KMS-11 (cell line): ENCODE measurements at regions not wholly inside any gene's neighbourhood (a gene's known extent, or its start where the extent isn't known, plus 50 kb on each side); places are given as distances from the start of the nearest gene placed in this dataset.
"Not testable (repeated sequence)": the region's sequence is repeated elsewhere in the genome, so short reads cannot be mapped to it uniquely, and the experiment has no call there.

Experiments
- H2AFZ ChIP-seq: fragments of 200-600 bp; sonication (generic); 2 replicates; pipeline ENCODE4 v1.6.1; 2016; ENCODE audit warnings: antibody characterized with exemption, mixed run types, low read depth
- H3K27ac ChIP-seq: fragments of 200-600 bp; sonication (generic); 2 replicates; pipeline ENCODE4 v1.6.1; 2016; ENCODE audit warnings: mild to moderate bottlenecking, mixed run types
- H3K27me3 ChIP-seq: fragments of 200-600 bp; sonication (generic); 2 replicates; pipeline ENCODE4 v1.6.1; 2017; ENCODE audit warnings: mild to moderate bottlenecking, low read depth, mixed run types, moderate library complexity; ENCODE audit not compliant: insufficient read depth
- H3K36me3 ChIP-seq: fragments of 200-600 bp; sonication (generic); 2 replicates; pipeline ENCODE4 v1.6.1; 2017; ENCODE audit warnings: mild to moderate bottlenecking, mixed run types; ENCODE audit not compliant: insufficient read depth
- H3K4me1 ChIP-seq: fragments of 200-600 bp; sonication (generic); 2 replicates; pipeline ENCODE4 v1.6.1; 2016; ENCODE audit warnings: mild to moderate bottlenecking, low read depth, mixed run types; ENCODE audit not compliant: poor library complexity, severe bottlenecking
- H3K4me2 ChIP-seq: fragments of 200-600 bp; sonication (generic); 2 replicates; pipeline ENCODE4 v1.7.0; 2016; ENCODE audit warnings: mild to moderate bottlenecking, mixed run types
- H3K4me3 ChIP-seq: fragments of 200-600 bp; sonication (generic); IDR thresholded peaks from 2 replicates; pipeline ENCODE4 v1.6.1; 2017; ENCODE audit warnings: low read depth, low read length, mixed read lengths; ENCODE audit not compliant: insufficient read depth
- H3K79me2 ChIP-seq: fragments of 200-600 bp; sonication (generic); 2 replicates; pipeline ENCODE4 v1.6.1; 2016; ENCODE audit warnings: low read depth, mixed run types; ENCODE audit not compliant: insufficient read depth
- H3K9ac ChIP-seq: fragments of 200-600 bp; sonication (generic); 2 replicates; pipeline ENCODE4 v1.6.1; 2016; ENCODE audit warnings: mild to moderate bottlenecking, mixed run types
- H4K20me1 ChIP-seq: fragments of 200-600 bp; sonication (generic); 2 replicates; pipeline ENCODE4 v1.6.1; 2016; ENCODE audit warnings: mild to moderate bottlenecking, mixed run types; ENCODE audit not compliant: insufficient read depth
- TF ChIP-seq, protein P1 (sequence below): fragments of 200-600 bp; sonication (generic); conservative IDR thresholded peaks from 2 replicates; pipeline ENCODE4 v1.6.1; 2017; ENCODE audit warnings: low read depth, mild to moderate bottlenecking, antibody characterized with exemption, low read length, moderate library complexity, mixed read lengths

DNA sequence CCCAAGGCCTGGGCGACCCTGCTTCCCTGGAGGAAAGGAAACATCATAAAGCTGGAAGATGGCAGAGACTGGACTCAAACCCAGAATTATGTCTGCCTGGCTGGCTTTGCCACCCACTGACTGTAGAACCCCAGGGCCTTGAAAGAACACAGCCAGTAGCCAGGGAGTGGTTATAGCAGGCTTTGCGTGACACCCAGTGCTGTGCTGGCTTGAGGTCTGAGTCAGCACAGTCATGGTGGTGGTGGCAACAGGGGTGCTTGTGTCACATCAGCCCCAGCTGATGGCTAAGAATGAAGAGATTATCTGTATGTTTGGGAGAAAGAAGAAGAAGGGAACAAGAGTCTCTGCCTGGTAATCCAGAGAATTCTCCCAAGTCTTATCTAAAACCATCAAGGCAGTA, 178.8 kb upstream of the SPIN4 start:
- no peaks in the 10 kb centered on the region for H3K27me3 ChIP-seq
- H3K27ac ChIP-seq: no peak overlapping the region
- H2AFZ ChIP-seq: no peak overlapping the region
- H3K9ac ChIP-seq: no peak overlapping the region
- no peaks in the 10 kb centered on the region for H3K79me2 ChIP-seq
- no peak overlapping the region for H3K4me3 ChIP-seq
- H3K4me2 ChIP-seq: no peak overlapping the region
- H3K4me1 ChIP-seq: peaks cover 6% of the 10 kb centered on the region
- H4K20me1 ChIP-seq: no peaks in the 10 kb centered on the region
- no peaks in the 10 kb centered on the region for H3K36me3 ChIP-seq
- TF ChIP-seq, protein P1, sequence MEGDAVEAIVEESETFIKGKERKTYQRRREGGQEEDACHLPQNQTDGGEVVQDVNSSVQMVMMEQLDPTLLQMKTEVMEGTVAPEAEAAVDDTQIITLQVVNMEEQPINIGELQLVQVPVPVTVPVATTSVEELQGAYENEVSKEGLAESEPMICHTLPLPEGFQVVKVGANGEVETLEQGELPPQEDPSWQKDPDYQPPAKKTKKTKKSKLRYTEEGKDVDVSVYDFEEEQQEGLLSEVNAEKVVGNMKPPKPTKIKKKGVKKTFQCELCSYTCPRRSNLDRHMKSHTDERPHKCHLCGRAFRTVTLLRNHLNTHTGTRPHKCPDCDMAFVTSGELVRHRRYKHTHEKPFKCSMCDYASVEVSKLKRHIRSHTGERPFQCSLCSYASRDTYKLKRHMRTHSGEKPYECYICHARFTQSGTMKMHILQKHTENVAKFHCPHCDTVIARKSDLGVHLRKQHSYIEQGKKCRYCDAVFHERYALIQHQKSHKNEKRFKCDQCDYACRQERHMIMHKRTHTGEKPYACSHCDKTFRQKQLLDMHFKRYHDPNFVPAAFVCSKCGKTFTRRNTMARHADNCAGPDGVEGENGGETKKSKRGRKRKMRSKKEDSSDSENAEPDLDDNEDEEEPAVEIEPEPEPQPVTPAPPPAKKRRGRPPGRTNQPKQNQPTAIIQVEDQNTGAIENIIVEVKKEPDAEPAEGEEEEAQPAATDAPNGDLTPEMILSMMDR: no peak

DNA sequence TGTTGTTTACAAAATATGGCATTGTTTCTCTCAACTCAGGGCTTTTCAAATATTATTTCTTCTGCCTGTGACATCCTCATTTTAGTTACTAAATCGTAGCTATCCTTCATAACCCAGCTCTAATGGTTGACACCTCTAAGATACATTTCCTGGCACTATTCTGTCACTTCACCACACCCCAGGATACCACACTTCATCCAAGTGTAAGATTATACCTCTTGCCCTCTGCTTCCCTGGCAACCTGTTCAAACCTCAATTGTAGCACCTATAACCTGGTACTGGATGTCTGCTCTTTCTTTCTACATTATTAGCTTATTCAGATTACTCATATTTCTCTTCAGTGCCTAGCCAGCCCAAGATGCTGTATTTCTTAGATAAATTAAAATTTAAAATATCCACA, 175.7 kb upstream of the SPIN4 start:
- no peaks in the 10 kb centered on the region for H4K20me1 ChIP-seq
- H2AFZ ChIP-seq: no peak overlapping the region
- H3K4me2 ChIP-seq: no peak overlapping the region
- no peaks in the 10 kb centered on the region for H3K27me3 ChIP-seq
- no peak overlapping the region for H3K27ac ChIP-seq
- H3K36me3 ChIP-seq: no peaks in the 10 kb centered on the region
- H3K9ac ChIP-seq: no peak overlapping the region
- no peak overlapping the region for H3K4me3 ChIP-seq
- peaks cover 6% of the 10 kb centered on the region for H3K4me1 ChIP-seq
- TF ChIP-seq, protein P1: no peak
- H3K79me2 ChIP-seq: no peaks in the 10 kb centered on the region

DNA sequence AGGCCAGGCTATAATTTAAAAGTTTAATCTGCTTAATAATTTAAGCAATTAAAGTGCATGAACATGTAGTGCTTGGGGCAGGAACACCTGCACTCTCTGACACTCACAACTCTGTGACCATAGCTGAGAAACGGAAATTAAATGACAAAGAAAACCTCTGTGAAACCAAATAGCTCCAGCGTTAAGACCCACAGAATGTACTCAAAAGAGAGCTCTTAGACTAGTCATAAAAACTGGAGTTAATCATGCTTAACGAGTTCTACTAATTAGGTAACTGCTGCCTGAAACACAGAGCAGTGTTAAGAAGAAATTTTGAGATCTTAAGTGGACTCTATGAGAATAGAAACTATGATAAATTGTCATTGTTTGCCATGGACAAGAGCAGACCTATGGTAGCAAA, 174.4 kb upstream of the SPIN4 start:
- Histone ChIP-seq H3K36me3 (no peaks in the 10 kb centered on the region), H2AFZ (no peak overlapping the region), H3K79me2 (no peaks in the 10 kb centered on the region), H3K4me2 (peak overlapping the region; percentile 2; the same call in 1 of the 2 replicates), H3K27me3 (no peaks in the 10 kb centered on the region), H3K27ac (no peak overlapping the region), H3K9ac (no peak overlapping the region), H3K4me3 (no peak overlapping the region), H3K4me1 (peaks cover 6% of the 10 kb centered on the region), H4K20me1 (no peaks in the 10 kb centered on the region)
- TF ChIP-seq, protein P1: no peak

DNA sequence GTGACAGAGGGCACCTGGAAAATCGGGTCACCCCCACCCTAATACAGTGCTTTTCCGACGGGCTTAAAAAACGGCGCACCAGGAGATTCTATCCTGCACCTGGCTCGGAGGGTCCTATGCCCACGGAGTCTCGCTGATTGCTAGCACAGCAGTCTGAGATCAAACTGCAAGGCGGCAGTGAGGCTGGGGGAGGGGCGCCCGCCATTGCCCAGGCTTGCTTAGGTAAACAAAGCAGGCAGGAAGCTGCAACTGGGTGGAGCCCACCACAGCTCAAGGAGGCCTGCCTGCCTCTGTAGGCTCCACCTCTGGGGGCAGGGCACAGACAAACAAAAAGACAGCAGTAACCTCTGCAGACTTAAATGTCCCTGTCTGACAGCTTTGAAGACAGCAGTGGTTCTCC, 168.2 kb upstream of the SPIN4 start:
- Histone ChIP-seq H3K27ac (peak overlapping the region; percentile 48), H3K9ac (peak overlapping the region; percentile 44; the same call in 1 of the 2 replicates), H3K4me2 (peak overlapping the region; percentile 45), H2AFZ (peak overlapping the region; percentile 59; the same call in 1 of the 2 replicates)
- H3K36me3 ChIP-seq, H3K79me2 ChIP-seq, H3K4me1 ChIP-seq, H4K20me1 ChIP-seq, H3K27me3 ChIP-seq, H3K4me3 ChIP-seq: not testable (repeated sequence)

DNA sequence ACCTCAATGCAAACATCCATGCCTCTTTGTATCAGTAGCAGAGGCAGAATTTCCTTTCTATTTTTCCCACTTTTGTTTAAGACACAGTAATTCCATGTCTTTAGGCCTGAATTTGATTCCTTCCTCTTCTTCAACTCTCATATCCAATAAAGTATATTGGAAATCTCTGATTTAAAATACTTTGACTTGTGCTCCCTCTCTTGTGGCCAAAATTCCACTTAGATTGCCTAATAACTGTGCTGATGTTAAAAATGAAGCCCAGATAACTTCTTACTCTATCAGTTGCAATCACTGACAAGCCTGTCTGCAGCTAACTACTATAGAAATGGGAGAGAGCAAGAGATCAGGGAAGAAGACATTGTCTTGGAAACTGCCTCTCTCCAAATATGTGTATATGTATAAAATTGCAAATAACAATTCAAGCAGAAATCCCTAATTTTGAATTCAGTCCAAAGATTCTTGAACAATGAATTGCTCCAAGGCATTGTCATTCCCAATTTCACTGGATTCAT, 163.5 kb upstream of the SPIN4 start:
- Histone ChIP-seq H4K20me1 (no peaks in the 10 kb centered on the region), H3K4me1 (no peaks in the 10 kb centered on the region), H3K9ac (no peak overlapping the region), H3K27me3 (no peaks in the 10 kb centered on the region), H3K4me2 (no peak overlapping the region), H3K79me2 (no peaks in the 10 kb centered on the region), H3K27ac (no peak overlapping the region), H3K36me3 (no peaks in the 10 kb centered on the region), H2AFZ (no peak overlapping the region), H3K4me3 (no peak overlapping the region)
- TF ChIP-seq, protein P1: no peak
